ENCODE measurements at regions not wholly inside any gene's neighbourhood (a gene's known extent, or its start where the extent isn't known, plus 50 kb on each side); places are given as distances from the start of the nearest gene placed in this dataset.
"Not testable (repeated sequence)": the region's sequence is repeated elsewhere in the genome, so short reads cannot be mapped to it uniquely, and the experiment has no call there.

DNA sequence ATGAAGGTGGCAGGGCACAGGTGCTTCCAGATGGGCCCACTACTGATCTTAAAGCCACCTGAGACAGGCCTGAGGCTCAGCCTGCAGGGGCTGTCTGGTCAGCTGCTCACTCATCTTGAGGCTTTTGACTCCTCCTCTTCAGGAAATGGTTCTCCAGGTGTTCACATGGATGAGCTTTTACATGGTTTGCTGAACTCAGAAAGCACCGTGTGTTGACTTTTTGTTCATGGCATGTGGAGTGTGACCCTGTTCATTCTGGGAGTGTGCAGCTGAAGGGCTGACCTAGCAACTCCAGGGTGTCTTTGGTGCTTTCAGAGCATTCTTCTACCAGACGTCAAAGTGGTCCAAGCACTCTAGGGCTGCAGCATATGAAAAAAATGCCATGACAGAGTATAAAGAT lies 111.1 kb downstream of the CCNG2 start:
- DNase-seq (ENCODE audit: low read depth), result no peak
- H3K4me3 ChIP-seq (ENCODE audit: low read depth, low read length), result no peak overlapping the region
- TF ChIP-seq, protein P1, sequence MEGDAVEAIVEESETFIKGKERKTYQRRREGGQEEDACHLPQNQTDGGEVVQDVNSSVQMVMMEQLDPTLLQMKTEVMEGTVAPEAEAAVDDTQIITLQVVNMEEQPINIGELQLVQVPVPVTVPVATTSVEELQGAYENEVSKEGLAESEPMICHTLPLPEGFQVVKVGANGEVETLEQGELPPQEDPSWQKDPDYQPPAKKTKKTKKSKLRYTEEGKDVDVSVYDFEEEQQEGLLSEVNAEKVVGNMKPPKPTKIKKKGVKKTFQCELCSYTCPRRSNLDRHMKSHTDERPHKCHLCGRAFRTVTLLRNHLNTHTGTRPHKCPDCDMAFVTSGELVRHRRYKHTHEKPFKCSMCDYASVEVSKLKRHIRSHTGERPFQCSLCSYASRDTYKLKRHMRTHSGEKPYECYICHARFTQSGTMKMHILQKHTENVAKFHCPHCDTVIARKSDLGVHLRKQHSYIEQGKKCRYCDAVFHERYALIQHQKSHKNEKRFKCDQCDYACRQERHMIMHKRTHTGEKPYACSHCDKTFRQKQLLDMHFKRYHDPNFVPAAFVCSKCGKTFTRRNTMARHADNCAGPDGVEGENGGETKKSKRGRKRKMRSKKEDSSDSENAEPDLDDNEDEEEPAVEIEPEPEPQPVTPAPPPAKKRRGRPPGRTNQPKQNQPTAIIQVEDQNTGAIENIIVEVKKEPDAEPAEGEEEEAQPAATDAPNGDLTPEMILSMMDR (IDR thresholded peaks at IDR 0.05; ENCODE audit: low read depth, low read length, missing control alignments), result no peak

GRCh38 chr4:77269505-77269904 lies 112.5 kb downstream of the CCNG2 start:
- TF ChIP-seq, protein P1 (IDR thresholded peaks at IDR 0.05; ENCODE audit: low read depth, low read length, missing control alignments), result no peak
- no peak overlapping the region for H3K4me3 ChIP-seq (ENCODE audit: low read depth, low read length)
- no peak for DNase-seq (ENCODE audit: low read depth)

GRCh38 chr4:77273412-77273811 lies 116.4 kb downstream of the CCNG2 start:
- DNase-seq (ENCODE audit: low read depth), result no peak
- TF ChIP-seq, protein P1 (IDR thresholded peaks at IDR 0.05; ENCODE audit: low read depth, low read length, missing control alignments), result no peak
- no peak overlapping the region for H3K4me3 ChIP-seq (ENCODE audit: low read depth, low read length)

- DNase-seq (ENCODE audit: low read depth); H3K4me3 ChIP-seq (ENCODE audit: low read depth, low read length): not testable (repeated sequence)
Measured at GRCh38 chr4:77279114-77279513, 122.1 kb downstream of the CCNG2 start.

GRCh38 chr4:77282305-77282704 lies 125.3 kb downstream of the CCNG2 start:
- H3K4me3 ChIP-seq (ENCODE audit: low read depth, low read length), result no peak overlapping the region
- TF ChIP-seq, protein P1 (IDR thresholded peaks at IDR 0.05; ENCODE audit: low read depth, low read length, missing control alignments), result no peak
- DNase-seq (ENCODE audit: low read depth), result no peak

DNA sequence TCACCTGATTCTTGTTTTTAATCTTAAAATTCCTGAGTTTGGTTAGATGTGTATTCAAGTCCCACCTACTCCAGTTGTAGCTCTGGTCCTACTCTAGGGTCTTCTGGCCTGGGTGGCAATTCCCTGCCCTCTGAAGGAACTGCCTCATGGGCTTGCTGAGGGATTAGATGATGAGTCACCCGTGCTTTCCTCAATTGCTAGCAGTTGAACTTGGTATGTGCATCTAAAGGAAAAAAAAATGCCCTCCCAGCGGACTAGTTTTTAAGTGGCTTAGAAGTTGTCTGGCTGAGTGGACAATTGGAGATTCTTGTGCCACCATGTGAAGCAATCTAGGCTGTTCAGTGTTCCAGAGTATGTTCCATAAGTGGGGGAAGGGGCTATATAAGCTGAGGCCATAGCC lies 127.0 kb downstream of the CCNG2 start:
- no peak overlapping the region for H3K4me3 ChIP-seq (ENCODE audit: low read depth, low read length)
- DNase-seq (ENCODE audit: low read depth), result no peak
- TF ChIP-seq, protein P1 (IDR thresholded peaks at IDR 0.05; ENCODE audit: low read depth, low read length, missing control alignments), result no peak

GRCh38 chr4:77286906-77287305 lies 129.9 kb downstream of the CCNG2 start:
- no peak for DNase-seq (ENCODE audit: low read depth)
- H3K4me3 ChIP-seq (ENCODE audit: low read depth, low read length), result no peak overlapping the region
- TF ChIP-seq, protein P1 (IDR thresholded peaks at IDR 0.05; ENCODE audit: low read depth, low read length, missing control alignments), result no peak

DNA sequence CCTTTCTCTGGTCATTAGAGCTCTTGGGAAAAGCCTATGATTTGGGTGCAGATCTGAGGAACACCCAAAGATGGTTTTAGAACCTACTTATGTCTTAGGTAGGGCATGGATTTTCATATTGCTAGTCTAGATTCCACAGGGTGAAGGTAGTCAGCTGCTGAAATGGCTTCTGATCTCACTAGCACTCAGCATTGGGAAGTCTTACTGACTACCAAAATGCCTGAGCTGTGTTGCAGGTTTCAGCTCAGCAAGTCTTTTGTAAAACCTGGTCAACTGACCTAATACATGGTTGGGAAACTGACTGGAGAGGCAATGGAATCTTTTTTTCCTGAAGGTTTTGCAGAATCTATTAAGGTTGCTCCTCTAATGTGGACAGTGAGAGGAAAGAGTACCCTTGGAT lies 136.4 kb downstream of the CCNG2 start:
- no peak for DNase-seq (ENCODE audit: low read depth)
- no peak overlapping the region for H3K4me3 ChIP-seq (ENCODE audit: low read depth, low read length)
- TF ChIP-seq, protein P1 (IDR thresholded peaks at IDR 0.05; ENCODE audit: low read depth, low read length, missing control alignments), result no peak

DNA sequence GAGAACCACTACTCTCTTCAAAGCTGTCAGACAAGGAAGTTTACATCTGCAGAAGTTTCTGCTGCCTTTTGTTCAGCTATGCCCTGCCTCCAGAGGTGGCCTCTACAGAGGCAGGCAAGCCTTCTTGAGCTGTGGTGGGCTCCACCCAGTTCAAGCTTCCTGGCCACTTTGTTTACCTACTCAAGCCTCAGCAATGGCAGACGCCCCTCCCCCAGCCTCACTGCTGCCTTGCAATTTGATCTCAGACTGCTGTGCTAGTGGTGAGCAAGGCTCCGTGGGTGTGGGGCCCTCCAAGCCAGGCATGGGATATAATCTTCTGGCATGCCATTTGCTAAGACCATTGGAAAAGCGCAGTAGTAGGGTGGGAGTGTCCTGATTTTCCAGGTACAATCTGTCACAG lies 144.0 kb downstream of the CCNG2 start:
- H3K4me3 ChIP-seq (ENCODE audit: low read depth, low read length); DNase-seq (ENCODE audit: low read depth): not testable (repeated sequence)
